GM12878 (cell line): ENCODE measurements at regions not wholly inside any gene's neighbourhood (a gene's known extent, or its start where the extent isn't known, plus 50 kb on each side); places are given as distances from the start of the nearest gene placed in this dataset.

ENCODE experiments used
- ATAC-seq: fragments of 200-7000 bp; cut with Tn5 transposase; 3 replicates; pipeline ENCODE4 v1.9.1; 2020; ENCODE audit warnings: mild to moderate bottlenecking, moderate library complexity
- BruUV-seq: library from RNA; stranded (reverse); fragments of 400-500 nt; replicated peaks from 2 replicates; lab custom pipeline; 2021; lab: Mats Ljungman, UMichigan
- CTCF ChIA-PET: fragments of 300-600 bp; sonication (Branson Sonifier 250); formaldehyde crosslinking; extraction: SDS; loops from one replicate; lab custom pipeline; 2021; ENCODE audit warnings: inconsistent platforms; lab: Yijun Ruan, JAX
- POLR2A ChIA-PET: fragments of 350-600 bp; formaldehyde crosslinking; extraction: SDS; loops from one replicate; lab custom pipeline; 2021; ENCODE audit warnings: inconsistent platforms; lab: Charles Lee
- RAD21 ChIA-PET: fragments of 300-600 bp; sonication (Branson Sonifier 250); formaldehyde crosslinking; loops from one replicate; lab custom pipeline; 2023; ENCODE audit warnings: antibody characterized with exemption; ENCODE audit not compliant: unreplicated experiment; lab: Charles Lee
- SMC1A ChIA-PET: fragments of 300-600 bp; sonication (Branson Sonifier 250); formaldehyde crosslinking; loops from one replicate; lab custom pipeline; 2023; ENCODE audit not compliant: unreplicated experiment, uncharacterized antibody; lab: Charles Lee
- DNase-seq: peaks from one replicate; pipeline ENCODE4 v3.0.0-alpha.2; 2011; ENCODE audit warnings: low read depth, low spot score
- FAIRE-seq: peaks from 3 replicates; lab custom pipeline; 2011; peaks lifted over from hg19 to GRCh38; lab: Jason Lieb, UNC
- H2AFZ ChIP-seq: 2 replicates; pipeline ENCODE4 v1.6.0; 2011; ENCODE audit warnings: low read depth, low read length, control low read depth; ENCODE audit not compliant: control insufficient read depth
- H3K27ac ChIP-seq: 2 replicates; pipeline ENCODE4 v1.5.1; 2011; ENCODE audit warnings: control low read depth; ENCODE audit not compliant: control insufficient read depth, insufficient read depth
- H3K27me3 ChIP-seq, 2 experiments: replicated peaks in 1 of 2; 2 replicates each; pipeline versions ENCODE4 v1.6.0 to v1.6.1; 2011; ENCODE audit warnings: low read length in 1 of 2; ENCODE audit not compliant: control insufficient read depth in 2 of 2, insufficient read depth in 2 of 2
- H3K36me3 ChIP-seq, 2 experiments: 2 replicates each; pipeline ENCODE4 v1.5.1; 2011; ENCODE audit warnings: low read length in 1 of 2; ENCODE audit not compliant: control insufficient read depth in 2 of 2, insufficient read depth in 2 of 2
- H3K4me1 ChIP-seq: 2 replicates; pipeline ENCODE4 v1.6.1; 2011; ENCODE audit warnings: mild to moderate bottlenecking, low read length, moderate library complexity, mixed read lengths; ENCODE audit not compliant: control insufficient read depth, insufficient read depth
- H3K4me2 ChIP-seq: 2 replicates; pipeline ENCODE4 v1.6.0; 2011; ENCODE audit warnings: control low read depth; ENCODE audit not compliant: control insufficient read depth, insufficient read depth
- H3K4me3 ChIP-seq: fragments of 200-600 bp; sonication (generic); 2 replicates; pipeline ENCODE4 v1.5.1; 2016
- H3K79me2 ChIP-seq: 2 replicates; pipeline ENCODE4 v1.6.0; 2011; ENCODE audit warnings: low read length; ENCODE audit not compliant: control insufficient read depth, insufficient read depth
- H3K9ac ChIP-seq: 2 replicates; pipeline ENCODE4 v1.8.0; 2011; ENCODE audit warnings: low read length, control low read depth, mixed read lengths; ENCODE audit not compliant: control insufficient read depth, insufficient read depth
- H3K9me3 ChIP-seq: replicated peaks from 3 replicates; pipeline ENCODE4 v1.5.1; 2011; ENCODE audit warnings: mild to moderate bottlenecking, low read length; ENCODE audit not compliant: control insufficient read depth, insufficient read depth
- H4K20me1 ChIP-seq: 2 replicates; pipeline ENCODE4 v1.6.0; 2011; ENCODE audit not compliant: control insufficient read depth, insufficient read depth
- EED ChIP-seq: sonication (generic); IDR thresholded peaks from 2 replicates; pipeline ENCODE4 v1.6.1; 2016; ENCODE audit warnings: antibody characterized with exemption, low read depth
- ESRRA ChIP-seq: IDR thresholded peaks from 2 replicates; pipeline ENCODE4 v1.6.1; 2012; ENCODE audit warnings: mild to moderate bottlenecking, low read length, improper control_type of control experiment
- PAX8 ChIP-seq: fragments of 450-650 bp; IDR thresholded peaks from 2 replicates; pipeline ENCODE4 v1.6.1; 2017; ENCODE audit warnings: mild to moderate bottlenecking, moderate library complexity
- PML ChIP-seq: IDR thresholded peaks from 2 replicates; pipeline ENCODE4 v1.6.1; 2012; ENCODE audit warnings: low read length, inconsistent platforms
- RAD21 ChIP-seq: IDR thresholded peaks from 2 replicates; pipeline ENCODE4 v1.6.1; 2011; ENCODE audit warnings: mild to moderate bottlenecking, low read depth, low read length, moderate library complexity; ENCODE audit not compliant: insufficient read depth
- SMC3 ChIP-seq: IDR thresholded peaks from 2 replicates; pipeline ENCODE4 v1.6.1; 2011; ENCODE audit warnings: low read length, improper control_type of control experiment, borderline replicate concordance
- WGBS: methylation state at CpG from one replicate; pipeline ENCODE4 v1.1.6; 2016; ENCODE audit warnings: low lambda C conversion rate; ENCODE audit not compliant: insufficient replicate concordance, insufficient coverage; ENCODE audit errors: missing lambda C conversion rate; 5-methylcytosine and 5-hydroxymethylcytosine counted together
- in situ Hi-C: fragments of 300-500 bp; cut with MboI; formaldehyde crosslinking; loops from 9 replicates; pipeline ENCODE4 v1.14.3; 2018; ENCODE audit warnings: mixed read lengths
- intact Hi-C: fragments of 100-400 bp; cut with micrococcal nuclease; formaldehyde crosslinking; loops from one replicate; pipeline ENCODE4 v1.14.2; 2022; ENCODE audit not compliant: unreplicated experiment
- TF ChIP-seq, protein P1 (sequence below): IDR thresholded peaks from 2 replicates; pipeline ENCODE4 v1.6.1; 2012; ENCODE audit warnings: low read depth, low read length, improper control_type of control experiment
- TF ChIP-seq, protein P2 (sequence below), 3 experiments: IDR thresholded peaks in 2 of 3; conservative IDR thresholded peaks in 1 of 3; 2 replicates each; pipeline ENCODE4 v1.5.1; 2011; ENCODE audit warnings: low read depth in 3 of 3, low read length in 3 of 3, mild to moderate bottlenecking in 3 of 3, control low read depth in 2 of 3, moderate library complexity in 2 of 3, inconsistent platforms in 1 of 3, mixed read lengths in 1 of 3; ENCODE audit not compliant: control insufficient read depth in 2 of 3, insufficient read depth in 1 of 3; ENCODE audit errors: extremely low read depth in 1 of 3
- TF ChIP-seq, protein P3 (sequence below): fragments of 450-650 bp; IDR thresholded peaks from 2 replicates; pipeline ENCODE4 v1.6.1; 2016; ENCODE audit warnings: mild to moderate bottlenecking
- TF ChIP-seq, protein P4 (sequence below): fragments of 450-650 bp; IDR thresholded peaks from 2 replicates; pipeline ENCODE4 v1.6.1; 2017; ENCODE audit warnings: mild to moderate bottlenecking, moderate library complexity
- TF ChIP-seq, protein P5 (sequence below): fragments of 450-650 bp; IDR thresholded peaks from 2 replicates; pipeline ENCODE4 v1.6.1; 2017; ENCODE audit warnings: mild to moderate bottlenecking, low read depth, inconsistent platforms; ENCODE audit not compliant: poor library complexity, severe bottlenecking

DNA sequence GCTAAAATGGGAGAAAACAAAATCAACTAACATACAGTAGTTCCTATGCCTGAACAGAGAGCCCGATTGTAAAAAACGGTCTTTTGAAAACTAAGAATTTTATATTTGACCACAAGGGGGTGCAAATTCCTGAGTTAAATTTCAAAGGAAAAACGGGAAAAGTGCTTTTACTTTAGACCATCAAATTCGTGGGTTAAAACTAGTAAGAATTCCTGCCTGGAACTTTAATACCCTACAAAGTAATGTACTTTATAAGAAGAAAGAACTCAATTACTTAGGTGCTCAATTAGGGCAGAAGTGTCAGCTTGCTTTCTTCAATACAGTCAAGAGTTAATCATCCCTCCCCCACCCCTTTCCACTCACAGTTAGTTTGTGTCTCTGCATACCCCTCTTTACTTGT is 69.8 kb downstream of the KCNRG start:
- BruUV-seq = TSS peak; percentile 43
- in situ Hi-C loops = loop anchor here (10.0 kb wide), 2 partner anchors 720 to 980 kb away; no protein-coding TSS in a partner anchor
- H2AFZ ChIP-seq = no peak overlapping the region
- H3K9me3 ChIP-seq = no peaks in the 10 kb centered on the region
- ATAC-seq = no peak
- no peak overlapping the region for H3K27ac ChIP-seq
- H3K4me1 ChIP-seq = peaks cover 4% of the 10 kb centered on the region; the same call in 1 of the 2 replicates
- WGBS = 38% methylated on average over 4 of the region's 4 CpGs
- intact Hi-C loops = loop anchor here (2.0 to 10.0 kb wide), 2 partner anchors 716 to 990 kb away; no protein-coding TSS in a partner anchor
- peaks cover 31% of the 10 kb centered on the region for H3K79me2 ChIP-seq
- POLR2A ChIA-PET = interaction anchor here (1.1 to 1.7 kb wide), 3 partner anchors 10 to 832 kb away, joined by 3 to 7 read pairs (median 3); partner anchors contain the start of gene TRIM13
- H3K27me3 ChIP-seq = no peaks in the 10 kb centered on the region
- no peak overlapping the region for H3K9ac ChIP-seq
- H3K4me2 ChIP-seq = peak overlapping the region; percentile 44; the same call in 1 of the 2 replicates
- no peak overlapping the region for H3K4me3 ChIP-seq
- FAIRE-seq = no peak
- RAD21 ChIA-PET = interaction anchor here (0.7 to 13.9 kb wide), 17 partner anchors 13 to 828 kb away, joined by 3 to 175 read pairs (median 4); partner anchors contain the start of gene TRIM13
- CTCF ChIA-PET = interaction anchor here (0.8 to 15.3 kb wide), 33 partner anchors 8 to 984 kb away, joined by 3 to 159 read pairs (median 4); partner anchors contain the start of genes SPRYD7 and TRIM13
- no peaks in the 10 kb centered on the region for H3K36me3 ChIP-seq
- DNase-seq = no peak
- SMC1A ChIA-PET = interaction anchor here (0.8 to 7.8 kb wide), 22 partner anchors 9 to 828 kb away, joined by 3 to 59 read pairs (median 5); partner anchors contain the start of gene TRIM13
- H4K20me1 ChIP-seq = no peaks in the 10 kb centered on the region
- TF ChIP-seq SMC3 = peak; percentile 46; the same call in 1 of the 2 replicates
- TF ChIP-seq RAD21 = peak; percentile 54
- TF ChIP-seq, protein P1, sequence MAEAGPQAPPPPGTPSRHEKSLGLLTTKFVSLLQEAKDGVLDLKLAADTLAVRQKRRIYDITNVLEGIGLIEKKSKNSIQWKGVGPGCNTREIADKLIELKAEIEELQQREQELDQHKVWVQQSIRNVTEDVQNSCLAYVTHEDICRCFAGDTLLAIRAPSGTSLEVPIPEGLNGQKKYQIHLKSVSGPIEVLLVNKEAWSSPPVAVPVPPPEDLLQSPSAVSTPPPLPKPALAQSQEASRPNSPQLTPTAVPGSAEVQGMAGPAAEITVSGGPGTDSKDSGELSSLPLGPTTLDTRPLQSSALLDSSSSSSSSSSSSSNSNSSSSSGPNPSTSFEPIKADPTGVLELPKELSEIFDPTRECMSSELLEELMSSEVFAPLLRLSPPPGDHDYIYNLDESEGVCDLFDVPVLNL = no peak
- TF ChIP-seq EED = no peak
- TF ChIP-seq, protein P2, sequence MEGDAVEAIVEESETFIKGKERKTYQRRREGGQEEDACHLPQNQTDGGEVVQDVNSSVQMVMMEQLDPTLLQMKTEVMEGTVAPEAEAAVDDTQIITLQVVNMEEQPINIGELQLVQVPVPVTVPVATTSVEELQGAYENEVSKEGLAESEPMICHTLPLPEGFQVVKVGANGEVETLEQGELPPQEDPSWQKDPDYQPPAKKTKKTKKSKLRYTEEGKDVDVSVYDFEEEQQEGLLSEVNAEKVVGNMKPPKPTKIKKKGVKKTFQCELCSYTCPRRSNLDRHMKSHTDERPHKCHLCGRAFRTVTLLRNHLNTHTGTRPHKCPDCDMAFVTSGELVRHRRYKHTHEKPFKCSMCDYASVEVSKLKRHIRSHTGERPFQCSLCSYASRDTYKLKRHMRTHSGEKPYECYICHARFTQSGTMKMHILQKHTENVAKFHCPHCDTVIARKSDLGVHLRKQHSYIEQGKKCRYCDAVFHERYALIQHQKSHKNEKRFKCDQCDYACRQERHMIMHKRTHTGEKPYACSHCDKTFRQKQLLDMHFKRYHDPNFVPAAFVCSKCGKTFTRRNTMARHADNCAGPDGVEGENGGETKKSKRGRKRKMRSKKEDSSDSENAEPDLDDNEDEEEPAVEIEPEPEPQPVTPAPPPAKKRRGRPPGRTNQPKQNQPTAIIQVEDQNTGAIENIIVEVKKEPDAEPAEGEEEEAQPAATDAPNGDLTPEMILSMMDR (IDR thresholded peaks at IDR 0.05 in 2 of 3, conservative IDR thresholded peaks at IDR 0.05 in 1 of 3; ENCODE audit: control insufficient read depth in 2 of 3, extremely low read depth in 1 of 3, insufficient read depth in 1 of 3, low read depth in 3 of 3, low read length in 3 of 3) = peak; percentile 32 to 43 (median 41); a peak in 4 of 6 replicates
- TF ChIP-seq, protein P3, sequence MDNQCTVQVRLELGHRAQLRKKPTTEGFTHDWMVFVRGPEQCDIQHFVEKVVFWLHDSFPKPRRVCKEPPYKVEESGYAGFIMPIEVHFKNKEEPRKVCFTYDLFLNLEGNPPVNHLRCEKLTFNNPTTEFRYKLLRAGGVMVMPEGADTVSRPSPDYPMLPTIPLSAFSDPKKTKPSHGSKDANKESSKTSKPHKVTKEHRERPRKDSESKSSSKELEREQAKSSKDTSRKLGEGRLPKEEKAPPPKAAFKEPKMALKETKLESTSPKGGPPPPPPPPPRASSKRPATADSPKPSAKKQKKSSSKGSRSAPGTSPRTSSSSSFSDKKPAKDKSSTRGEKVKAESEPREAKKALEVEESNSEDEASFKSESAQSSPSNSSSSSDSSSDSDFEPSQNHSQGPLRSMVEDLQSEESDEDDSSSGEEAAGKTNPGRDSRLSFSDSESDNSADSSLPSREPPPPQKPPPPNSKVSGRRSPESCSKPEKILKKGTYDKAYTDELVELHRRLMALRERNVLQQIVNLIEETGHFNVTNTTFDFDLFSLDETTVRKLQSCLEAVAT = no peak
- TF ChIP-seq, protein P4, sequence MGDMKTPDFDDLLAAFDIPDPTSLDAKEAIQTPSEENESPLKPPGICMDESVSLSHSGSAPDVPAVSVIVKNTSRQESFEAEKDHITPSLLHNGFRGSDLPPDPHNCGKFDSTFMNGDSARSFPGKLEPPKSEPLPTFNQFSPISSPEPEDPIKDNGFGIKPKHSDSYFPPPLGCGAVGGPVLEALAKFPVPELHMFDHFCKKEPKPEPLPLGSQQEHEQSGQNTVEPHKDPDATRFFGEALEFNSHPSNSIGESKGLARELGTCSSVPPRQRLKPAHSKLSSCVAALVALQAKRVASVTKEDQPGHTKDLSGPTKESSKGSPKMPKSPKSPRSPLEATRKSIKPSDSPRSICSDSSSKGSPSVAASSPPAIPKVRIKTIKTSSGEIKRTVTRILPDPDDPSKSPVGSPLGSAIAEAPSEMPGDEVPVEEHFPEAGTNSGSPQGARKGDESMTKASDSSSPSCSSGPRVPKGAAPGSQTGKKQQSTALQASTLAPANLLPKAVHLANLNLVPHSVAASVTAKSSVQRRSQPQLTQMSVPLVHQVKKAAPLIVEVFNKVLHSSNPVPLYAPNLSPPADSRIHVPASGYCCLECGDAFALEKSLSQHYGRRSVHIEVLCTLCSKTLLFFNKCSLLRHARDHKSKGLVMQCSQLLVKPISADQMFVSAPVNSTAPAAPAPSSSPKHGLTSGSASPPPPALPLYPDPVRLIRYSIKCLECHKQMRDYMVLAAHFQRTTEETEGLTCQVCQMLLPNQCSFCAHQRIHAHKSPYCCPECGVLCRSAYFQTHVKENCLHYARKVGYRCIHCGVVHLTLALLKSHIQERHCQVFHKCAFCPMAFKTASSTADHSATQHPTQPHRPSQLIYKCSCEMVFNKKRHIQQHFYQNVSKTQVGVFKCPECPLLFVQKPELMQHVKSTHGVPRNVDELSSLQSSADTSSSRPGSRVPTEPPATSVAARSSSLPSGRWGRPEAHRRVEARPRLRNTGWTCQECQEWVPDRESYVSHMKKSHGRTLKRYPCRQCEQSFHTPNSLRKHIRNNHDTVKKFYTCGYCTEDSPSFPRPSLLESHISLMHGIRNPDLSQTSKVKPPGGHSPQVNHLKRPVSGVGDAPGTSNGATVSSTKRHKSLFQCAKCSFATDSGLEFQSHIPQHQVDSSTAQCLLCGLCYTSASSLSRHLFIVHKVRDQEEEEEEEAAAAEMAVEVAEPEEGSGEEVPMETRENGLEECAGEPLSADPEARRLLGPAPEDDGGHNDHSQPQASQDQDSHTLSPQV = peak; percentile 28; the same call in 1 of the 2 replicates
- TF ChIP-seq PML = no peak
- no peak for TF ChIP-seq ESRRA
- TF ChIP-seq, protein P5, sequence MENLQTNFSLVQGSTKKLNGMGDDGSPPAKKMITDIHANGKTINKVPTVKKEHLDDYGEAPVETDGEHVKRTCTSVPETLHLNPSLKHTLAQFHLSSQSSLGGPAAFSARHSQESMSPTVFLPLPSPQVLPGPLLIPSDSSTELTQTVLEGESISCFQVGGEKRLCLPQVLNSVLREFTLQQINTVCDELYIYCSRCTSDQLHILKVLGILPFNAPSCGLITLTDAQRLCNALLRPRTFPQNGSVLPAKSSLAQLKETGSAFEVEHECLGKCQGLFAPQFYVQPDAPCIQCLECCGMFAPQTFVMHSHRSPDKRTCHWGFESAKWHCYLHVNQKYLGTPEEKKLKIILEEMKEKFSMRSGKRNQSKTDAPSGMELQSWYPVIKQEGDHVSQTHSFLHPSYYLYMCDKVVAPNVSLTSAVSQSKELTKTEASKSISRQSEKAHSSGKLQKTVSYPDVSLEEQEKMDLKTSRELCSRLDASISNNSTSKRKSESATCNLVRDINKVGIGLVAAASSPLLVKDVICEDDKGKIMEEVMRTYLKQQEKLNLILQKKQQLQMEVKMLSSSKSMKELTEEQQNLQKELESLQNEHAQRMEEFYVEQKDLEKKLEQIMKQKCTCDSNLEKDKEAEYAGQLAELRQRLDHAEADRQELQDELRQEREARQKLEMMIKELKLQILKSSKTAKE = peak; percentile 29
- TF ChIP-seq PAX8 = no peak
